Liver (tissue), 7 donors: ENCODE measurements at regions not wholly inside any gene's neighbourhood (a gene's known extent, or its start where the extent isn't known, plus 50 kb on each side); places are given as distances from the start of the nearest gene placed in this dataset.

Experiments
- DNase-seq: peaks from one replicate; pipeline ENCODE4 v3.0.0-alpha.2; 2017; ENCODE audit warnings: low spot score
- H3K27ac ChIP-seq, 2 donors: one replicate each; pipeline ENCODE4 v1.7.0; 2013; ENCODE audit warnings: inconsistent platforms in 2 of 2, low read length in 2 of 2, control low read depth in 1 of 2, low read depth in 1 of 2, mild to moderate bottlenecking in 1 of 2
- H3K27me3 ChIP-seq, 4 donors: one replicate each; pipeline versions ENCODE4 v1.6.1 to v1.7.0; 2013; ENCODE audit warnings: low read length in 3 of 4, inconsistent platforms in 1 of 4, mild to moderate bottlenecking in 1 of 4, moderate library complexity in 1 of 4; ENCODE audit not compliant: control insufficient read depth in 4 of 4, insufficient read depth in 4 of 4
- H3K36me3 ChIP-seq, 4 donors: one replicate each; pipeline versions ENCODE4 v1.6.1 to v1.7.0; 2013; ENCODE audit warnings: low read length in 3 of 4, mild to moderate bottlenecking in 3 of 4, low read depth in 1 of 4, moderate library complexity in 1 of 4; ENCODE audit not compliant: control insufficient read depth in 4 of 4, insufficient read depth in 3 of 4
- H3K4me1 ChIP-seq, 4 donors: one replicate each; pipeline versions ENCODE4 v1.6.1 to v1.7.0; 2013; ENCODE audit warnings: low read length in 3 of 4, mild to moderate bottlenecking in 3 of 4, moderate library complexity in 1 of 4; ENCODE audit not compliant: control insufficient read depth in 4 of 4, insufficient read depth in 4 of 4
- H3K4me3 ChIP-seq, 3 donors: one replicate each; pipeline versions ENCODE4 v1.6.1 to v1.7.0; 2013; ENCODE audit warnings: low read length in 3 of 3, control low read depth in 1 of 3, low read depth in 1 of 3, mild to moderate bottlenecking in 1 of 3
- H3K9ac ChIP-seq, 2 donors: one replicate each; pipeline ENCODE4 v1.7.0; 2013; ENCODE audit warnings: low read length in 2 of 2, mild to moderate bottlenecking in 2 of 2, moderate library complexity in 2 of 2, control low read depth in 1 of 2, low read depth in 1 of 2
- H3K9me3 ChIP-seq, 4 donors: one replicate each; pipeline versions ENCODE4 v1.6.1 to v1.7.0; 2013; ENCODE audit warnings: low read length in 3 of 4; ENCODE audit not compliant: control insufficient read depth in 4 of 4
- ATF3 ChIP-seq: IDR thresholded peaks from 2 replicates; pipeline ENCODE4 v1.6.1; 2016; ENCODE audit warnings: antibody characterized with exemption
- EGR1 ChIP-seq, 2 donors: IDR thresholded peaks; 2 replicates each; pipeline ENCODE4 v1.6.1; 2016 to 2018; ENCODE audit warnings: antibody characterized with exemption in 2 of 2, low read depth in 2 of 2
- FOXA1 ChIP-seq: IDR thresholded peaks from 2 replicates; pipeline ENCODE4 v1.6.1; 2016; ENCODE audit warnings: antibody characterized with exemption
- GABPA ChIP-seq, 2 donors: IDR thresholded peaks in 1 of 2; conservative IDR thresholded peaks in 1 of 2; 2 replicates each; pipeline ENCODE4 v1.6.1; 2016; ENCODE audit warnings: antibody characterized with exemption in 2 of 2, mild to moderate bottlenecking in 1 of 2, moderate library complexity in 1 of 2
- HNF4A ChIP-seq, 2 donors: conservative IDR thresholded peaks; 2 replicates each; pipeline ENCODE4 v1.6.1; 2016; ENCODE audit warnings: antibody characterized with exemption in 2 of 2, mild to moderate bottlenecking in 2 of 2
- JUND ChIP-seq, 2 donors: IDR thresholded peaks; 2 replicates each; pipeline ENCODE4 v1.6.1; 2016; ENCODE audit warnings: antibody characterized with exemption in 2 of 2
- MAX ChIP-seq: IDR thresholded peaks from 2 replicates; pipeline ENCODE4 v1.6.1; 2016; ENCODE audit warnings: antibody characterized with exemption
- RAD21 ChIP-seq, 2 donors: IDR thresholded peaks; 2 replicates each; pipeline ENCODE4 v1.6.1; 2016; ENCODE audit warnings: antibody characterized with exemption in 2 of 2, mild to moderate bottlenecking in 2 of 2
- RXRA ChIP-seq, 2 donors: IDR thresholded peaks; 2 replicates each; pipeline ENCODE4 v1.6.1; 2017 to 2018; ENCODE audit warnings: antibody characterized with exemption in 2 of 2, mild to moderate bottlenecking in 1 of 2
- SP1 ChIP-seq: IDR thresholded peaks from 2 replicates; pipeline ENCODE4 v1.6.1; 2018; ENCODE audit warnings: antibody characterized with exemption, mild to moderate bottlenecking
- TAF1 ChIP-seq: conservative IDR thresholded peaks from 2 replicates; pipeline ENCODE4 v1.6.1; 2016; ENCODE audit warnings: antibody characterized with exemption, mild to moderate bottlenecking
- YY1 ChIP-seq: IDR thresholded peaks from 2 replicates; pipeline ENCODE4 v1.6.1; 2016; ENCODE audit warnings: antibody characterized with exemption, mild to moderate bottlenecking
- WGBS: extraction: QIAGEN DNeasy Blood & Tissue Kit; methylation state at CpG from one replicate; pipeline ENCODE4 v1.1.7; 2013; 5-methylcytosine and 5-hydroxymethylcytosine counted together
- TF ChIP-seq, protein P1 (sequence below): IDR thresholded peaks from 2 replicates; pipeline ENCODE4 v1.6.1; 2016; ENCODE audit warnings: antibody characterized with exemption, mild to moderate bottlenecking
- donor health status: healthy.
- donor health status: healthy.
- donor health status: healthy.
- donor health status: healthy.

GRCh38 chr4:170271723-170272122, 182.0 kb upstream of the AADAT start:
- Histone ChIP-seq H3K36me3 (no peaks in the 10 kb centered on the region), H3K4me1 (peaks cover 0 to 9% (median 8%) of the 10 kb centered on the region in 4 donors), H3K4me3 (no peak overlapping the region), H3K27me3 (no peaks in the 10 kb centered on the region), H3K27ac (no peak overlapping the region), H3K9me3 (no peaks in the 10 kb centered on the region), H3K9ac (no peak overlapping the region)
- no peak for TF ChIP-seq YY1
- WGBS, result 90% methylated on average over 2 of the region's 2 CpGs
- no peak for DNase-seq

- Histone ChIP-seq H3K9me3 (no peaks in the 10 kb centered on the region), H3K9ac (no peak overlapping the region), H3K36me3 (no peaks in the 10 kb centered on the region), H3K27me3 (no peaks in the 10 kb centered on the region), H3K4me3 (peak overlapping the region in 1 of 3 donors; percentile 18), H3K4me1 (peaks cover 0 to 9% (median 8%) of the 10 kb centered on the region in 4 donors), H3K27ac (no peak overlapping the region)
- 83% methylated on average over 2 of the region's 2 CpGs for WGBS
- TF ChIP-seq TAF1 (no peak), GABPA (IDR thresholded peaks at IDR 0.05 in 1 of 2, conservative IDR thresholded peaks at IDR 0.05 in 1 of 2) (no peak), JUND (IDR thresholded peaks at IDR 0.05) (no peak), EGR1 (IDR thresholded peaks at IDR 0.05; ENCODE audit: low read depth in 2 of 2) (no peak), FOXA1 (no peak), HNF4A (conservative IDR thresholded peaks at IDR 0.05) (no peak), RXRA (IDR thresholded peaks at IDR 0.05) (no peak), ATF3 (no peak), RAD21 (IDR thresholded peaks at IDR 0.05) (no peak), MAX (no peak)
- DNase-seq, result no peak
Observed at GRCh38 chr4:170270628-170271027, 180.9 kb upstream of the AADAT start.

DNA sequence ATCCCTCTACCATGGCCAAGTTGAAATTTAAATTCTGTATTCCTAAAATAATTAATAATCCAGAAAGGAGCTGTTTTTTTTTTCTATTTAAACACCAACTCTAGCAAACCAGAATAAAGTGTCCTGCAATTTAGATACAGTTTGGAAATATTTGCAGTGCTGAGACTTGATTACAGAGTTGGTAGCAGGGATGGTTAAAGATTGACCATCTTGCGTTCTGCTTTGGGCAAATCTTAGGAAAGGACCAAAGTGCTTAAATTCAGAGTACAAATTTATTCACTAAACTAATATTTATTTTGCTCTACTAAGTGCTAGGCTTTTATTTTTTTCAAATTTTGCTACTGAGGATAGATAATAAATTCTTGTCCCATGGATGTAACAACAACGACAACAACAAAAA, 180.2 kb upstream of the AADAT start:
- Histone ChIP-seq H3K36me3 (no peaks in the 10 kb centered on the region), H3K9ac (no peak overlapping the region), H3K27me3 (no peaks in the 10 kb centered on the region), H3K4me3 (no peak overlapping the region), H3K9me3 (no peaks in the 10 kb centered on the region), H3K27ac (no peak overlapping the region), H3K4me1 (peaks cover 0 to 9% (median 8%) of the 10 kb centered on the region in 4 donors)
- 36% methylated on average over 2 of the region's 2 CpGs for WGBS
- peak; percentile 22 to 54 for TF ChIP-seq RXRA (IDR thresholded peaks at IDR 0.05)
- TF ChIP-seq EGR1 (IDR thresholded peaks at IDR 0.05; ENCODE audit: low read depth in 2 of 2), result no peak
- TF ChIP-seq, protein P1, sequence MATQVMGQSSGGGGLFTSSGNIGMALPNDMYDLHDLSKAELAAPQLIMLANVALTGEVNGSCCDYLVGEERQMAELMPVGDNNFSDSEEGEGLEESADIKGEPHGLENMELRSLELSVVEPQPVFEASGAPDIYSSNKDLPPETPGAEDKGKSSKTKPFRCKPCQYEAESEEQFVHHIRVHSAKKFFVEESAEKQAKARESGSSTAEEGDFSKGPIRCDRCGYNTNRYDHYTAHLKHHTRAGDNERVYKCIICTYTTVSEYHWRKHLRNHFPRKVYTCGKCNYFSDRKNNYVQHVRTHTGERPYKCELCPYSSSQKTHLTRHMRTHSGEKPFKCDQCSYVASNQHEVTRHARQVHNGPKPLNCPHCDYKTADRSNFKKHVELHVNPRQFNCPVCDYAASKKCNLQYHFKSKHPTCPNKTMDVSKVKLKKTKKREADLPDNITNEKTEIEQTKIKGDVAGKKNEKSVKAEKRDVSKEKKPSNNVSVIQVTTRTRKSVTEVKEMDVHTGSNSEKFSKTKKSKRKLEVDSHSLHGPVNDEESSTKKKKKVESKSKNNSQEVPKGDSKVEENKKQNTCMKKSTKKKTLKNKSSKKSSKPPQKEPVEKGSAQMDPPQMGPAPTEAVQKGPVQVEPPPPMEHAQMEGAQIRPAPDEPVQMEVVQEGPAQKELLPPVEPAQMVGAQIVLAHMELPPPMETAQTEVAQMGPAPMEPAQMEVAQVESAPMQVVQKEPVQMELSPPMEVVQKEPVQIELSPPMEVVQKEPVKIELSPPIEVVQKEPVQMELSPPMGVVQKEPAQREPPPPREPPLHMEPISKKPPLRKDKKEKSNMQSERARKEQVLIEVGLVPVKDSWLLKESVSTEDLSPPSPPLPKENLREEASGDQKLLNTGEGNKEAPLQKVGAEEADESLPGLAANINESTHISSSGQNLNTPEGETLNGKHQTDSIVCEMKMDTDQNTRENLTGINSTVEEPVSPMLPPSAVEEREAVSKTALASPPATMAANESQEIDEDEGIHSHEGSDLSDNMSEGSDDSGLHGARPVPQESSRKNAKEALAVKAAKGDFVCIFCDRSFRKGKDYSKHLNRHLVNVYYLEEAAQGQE, result peak; percentile 40
- peak in 1 of 2 donors; percentile 14 for TF ChIP-seq RAD21 (IDR thresholded peaks at IDR 0.05)
- TF ChIP-seq JUND (IDR thresholded peaks at IDR 0.05), result peak; percentile 62 to 77
- peak; percentile 82 to 85 for TF ChIP-seq HNF4A (conservative IDR thresholded peaks at IDR 0.05)
- no peak for TF ChIP-seq TAF1
- TF ChIP-seq YY1, result peak; percentile 62
- TF ChIP-seq SP1, result peak; percentile 43
- DNase-seq, result no peak
